ENCODE measurements at regions not wholly inside any gene's neighbourhood (a gene's known extent, or its start where the extent isn't known, plus 50 kb on each side); places are given as distances from the start of the nearest gene placed in this dataset.

DNA sequence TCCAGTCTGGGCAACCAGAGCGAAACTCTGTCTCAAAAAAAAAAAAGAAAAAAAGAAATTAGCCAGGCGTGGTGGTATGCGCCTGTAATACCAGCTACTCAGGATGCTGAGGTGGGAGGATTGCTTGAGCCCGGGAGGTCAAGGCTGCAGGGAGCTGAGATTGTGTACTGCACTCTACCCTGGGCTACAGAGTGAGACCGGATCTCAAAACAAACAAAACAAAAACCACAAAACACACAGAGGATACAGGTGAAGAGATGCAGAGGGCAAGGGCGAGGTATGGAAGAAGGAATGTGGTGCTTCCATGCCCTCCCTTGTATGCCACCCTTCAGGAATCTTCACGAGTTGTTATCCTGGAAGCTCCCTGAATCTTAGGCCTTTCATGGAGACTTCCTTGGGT, 68.5 kb downstream of the NDUFS5 start:
- no peak for TF ChIP-seq CTCF (IDR thresholded peaks at IDR 0.05)
- TF ChIP-seq EZH2 (IDR thresholded peaks at IDR 0.05), result no peak
- no peak for TF ChIP-seq EZH2phosphoT487 (IDR thresholded peaks at IDR 0.05)
